Upper lobe of right lung (tissue), 1 donor: ENCODE measurements at regions not wholly inside any gene's neighbourhood (a gene's known extent, or its start where the extent isn't known, plus 50 kb on each side); places are given as distances from the start of the nearest gene placed in this dataset.

ENCODE experiments used
- ATAC-seq: fragments of 200-7000 bp; cut with Tn5 transposase; one replicate; pipeline ENCODE4 v1.9.1; 2020; ENCODE audit warnings: mild to moderate bottlenecking, moderate library complexity
- DNase-seq: peaks from one replicate; pipeline ENCODE4 v3.0.0-alpha.2; 2020
- H3K27ac ChIP-seq: fragments of 200-600 bp; one replicate; pipeline ENCODE4 v1.8.0; 2022
- H3K27me3 ChIP-seq: fragments of 200-600 bp; one replicate; pipeline ENCODE4 v1.8.0; 2022; ENCODE audit warnings: mild to moderate bottlenecking
- H3K36me3 ChIP-seq: fragments of 200-600 bp; one replicate; pipeline ENCODE4 v1.8.0; 2022
- H3K4me1 ChIP-seq: fragments of 200-600 bp; one replicate; pipeline ENCODE4 v1.8.0; 2022
- H3K4me3 ChIP-seq: fragments of 200-600 bp; one replicate; pipeline ENCODE4 v1.8.0; 2022; ENCODE audit warnings: mild to moderate bottlenecking
- H3K9me3 ChIP-seq: fragments of 200-600 bp; one replicate; pipeline ENCODE4 v1.8.0; 2022
- CTCF ChIP-seq: fragments of 200-600 bp; IDR thresholded peaks from one replicate; pipeline ENCODE4 v1.8.0; 2022; ENCODE audit warnings: antibody characterized with exemption
- intact Hi-C: fragments of 100-400 bp; cut with DNase I; formaldehyde crosslinking; loops from one replicate; pipeline ENCODE4 v1.11.0; 2022
- donor health status: DM: no; HTN: yes; CAD: no; lungs with severe emphysema.

GRCh38 chr2:119049968-119050704 lies 108.1 kb downstream of the MARCO start:
- intact Hi-C loops = no loop called here
- ATAC-seq (no peak), DNase-seq (no peak)
- Histone ChIP-seq H3K27me3 (no peaks in the 10 kb centered on the region), H3K4me3 (no peak overlapping the region), H3K9me3 (no peaks in the 10 kb centered on the region), H3K27ac (no peak overlapping the region), H3K36me3 (no peaks in the 10 kb centered on the region), H3K4me1 (no peaks in the 10 kb centered on the region)
- no peak for TF ChIP-seq CTCF
